Ovary (tissue), 7 donors: ENCODE measurements at regions not wholly inside any gene's neighbourhood (a gene's known extent, or its start where the extent isn't known, plus 50 kb on each side); places are given as distances from the start of the nearest gene placed in this dataset.

Experiments used
- DNase-seq, 5 donors: peaks; one replicate each; pipeline ENCODE4 v3.0.0-alpha.2; 2019 to 2020
- H3K27ac ChIP-seq, 2 donors: fragments of 200-600 bp; one replicate each; pipeline versions ENCODE4 v1.5.1 to v1.8.0; 2019 to 2022
- H3K27me3 ChIP-seq: fragments of 200-600 bp; one replicate; pipeline ENCODE4 v1.8.0; 2022
- H3K36me3 ChIP-seq: fragments of 200-600 bp; sonication (generic); one replicate; pipeline ENCODE4 v1.5.1; 2019
- H3K4me1 ChIP-seq: one replicate; pipeline ENCODE4 v1.8.1; 2013; ENCODE audit warnings: mild to moderate bottlenecking, moderate library complexity; ENCODE audit not compliant: insufficient read depth
- H3K4me3 ChIP-seq: fragments of 200-600 bp; sonication (generic); one replicate; pipeline ENCODE4 v1.5.1; 2017
- H3K9me3 ChIP-seq, 2 donors: fragments of 200-600 bp in 1 of 2; sonication (generic) in 1 of 2; one replicate each; pipeline versions ENCODE4 v1.5.1 to v1.8.1; 2013 to 2019; ENCODE audit warnings: mild to moderate bottlenecking in 1 of 2, moderate library complexity in 1 of 2
- CTCF ChIP-seq, 3 donors: fragments of 450-650 bp in 2 of 3; fragments of 200-600 bp in 1 of 3; IDR thresholded peaks; one replicate each; pipeline versions ENCODE4 v1.5.1 to v1.8.0; 2016 to 2022; ENCODE audit warnings: antibody characterized with exemption in 3 of 3, mild to moderate bottlenecking in 1 of 3
- EP300 ChIP-seq: sonication (generic); formaldehyde crosslinking; IDR thresholded peaks from one replicate; pipeline ENCODE4 v1.6.1; 2017; ENCODE audit warnings: antibody characterized with exemption
- POLR2A ChIP-seq: fragments of 450-650 bp; IDR thresholded peaks from one replicate; pipeline ENCODE4 v1.6.1; 2017; ENCODE audit warnings: antibody characterized with exemption, mild to moderate bottlenecking, moderate library complexity
- WGBS, 3 donors: extraction: QIAGEN DNeasy Blood & Tissue Kit in 1 of 3; methylation state at CpG; one replicate each; pipeline versions ENCODE4 v1.1.5 to v1.1.7; 2013 to 2017; 5-methylcytosine and 5-hydroxymethylcytosine counted together
- intact Hi-C, 4 donors: fragments of 100-400 bp; cut with DNase I; formaldehyde crosslinking; loops; one replicate each; pipeline versions ENCODE4 v1.11.0 to v1.15.1; 2022 to 2023
- donor health status: DM: no; HTN: no; CAD: no; lungs with moderate emphysema.
- donor health status: DM: no; HTN: no; CAD: no.
- donor health status: Bipolar disorder and iron deficiency.
- donor health status: DM: no; HTN: no; CAD: no.
- donor health status: DM: yes; HTN: yes; CAD: no.

DNA sequence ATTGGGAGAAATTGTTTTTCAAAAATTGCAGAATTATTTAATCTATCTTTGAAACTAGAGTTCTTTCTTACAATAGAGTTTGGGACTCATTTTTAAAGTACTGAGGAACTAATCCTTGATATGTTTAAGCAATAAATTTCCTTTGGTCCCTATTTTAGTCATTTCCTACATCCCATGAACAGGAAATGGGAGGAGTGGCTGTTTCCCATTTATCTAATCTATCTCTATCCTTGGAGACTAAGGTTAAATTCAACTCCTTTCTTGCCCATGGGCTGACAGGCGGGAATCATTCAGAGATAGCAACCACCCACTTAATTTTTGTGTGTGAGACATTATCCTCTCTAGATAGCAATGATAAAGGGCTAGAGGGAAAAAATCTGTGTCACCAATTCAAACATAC lies 131.6 kb upstream of the EMCN start:
- Histone ChIP-seq H3K36me3 (no peaks in the 10 kb centered on the region), H3K9me3 (no peaks in the 10 kb centered on the region), H3K27ac (no peak overlapping the region), H3K4me3 (no peak overlapping the region), H3K27me3 (no peaks in the 10 kb centered on the region), H3K4me1 (no peaks in the 10 kb centered on the region)
- intact Hi-C loops: no loop called here
- WGBS, 3 donors: 57 to 78% (median 59%) methylated on average over 1 of the region's 1 CpG
- no peak for TF ChIP-seq POLR2A
- no peak for TF ChIP-seq CTCF (IDR thresholded peaks at IDR 0.05)
- TF ChIP-seq EP300: no peak
- DNase-seq: no peak

DNA sequence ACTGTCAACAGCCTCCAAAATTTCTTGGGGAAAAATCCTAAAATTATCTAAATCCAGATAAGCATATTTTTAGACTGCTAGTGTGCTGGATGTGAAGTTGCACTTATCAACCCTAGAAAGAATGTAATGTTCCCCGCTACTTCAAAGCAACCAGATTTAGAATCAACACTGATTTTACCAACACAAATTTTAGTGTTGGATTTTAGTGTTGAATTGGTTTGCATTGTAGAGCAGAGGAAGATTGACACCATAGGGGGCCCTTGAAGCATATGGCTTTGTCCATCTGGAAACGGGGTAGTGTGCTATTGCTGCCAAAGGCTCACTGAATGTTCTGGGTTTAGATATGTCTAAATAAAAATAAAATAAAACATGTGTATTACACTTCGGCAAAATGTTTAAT lies 126.3 kb upstream of the EMCN start:
- 20 to 37% (median 23%) methylated on average over 3 of the region's 3 CpGs for WGBS, 3 donors
- no peak for DNase-seq
- Histone ChIP-seq H3K27ac (no peak overlapping the region), H3K36me3 (no peaks in the 10 kb centered on the region), H3K4me1 (no peaks in the 10 kb centered on the region), H3K9me3 (no peaks in the 10 kb centered on the region), H3K4me3 (no peak overlapping the region), H3K27me3 (no peaks in the 10 kb centered on the region)
- TF ChIP-seq POLR2A (no peak), EP300 (no peak), CTCF (IDR thresholded peaks at IDR 0.05) (no peak)
- intact Hi-C loops: no loop called here

GRCh38 chr4:100641336-100641735 lies 123.5 kb upstream of the EMCN start:
- no peak overlapping the region for H3K4me3 ChIP-seq
- H3K4me1 ChIP-seq: no peaks in the 10 kb centered on the region
- DNase-seq: no peak
- no peaks in the 10 kb centered on the region for H3K27me3 ChIP-seq
- intact Hi-C loops: no loop called here
- no peak for TF ChIP-seq POLR2A
- TF ChIP-seq CTCF (IDR thresholded peaks at IDR 0.05): no peak
- TF ChIP-seq EP300: no peak
- H3K36me3 ChIP-seq: no peaks in the 10 kb centered on the region
- H3K9me3 ChIP-seq: no peaks in the 10 kb centered on the region
- H3K27ac ChIP-seq: no peak overlapping the region

- no peak for DNase-seq
- Histone ChIP-seq H3K4me1 (no peaks in the 10 kb centered on the region), H3K4me3 (no peak overlapping the region), H3K36me3 (no peaks in the 10 kb centered on the region), H3K9me3 (no peaks in the 10 kb centered on the region), H3K27ac (no peak overlapping the region), H3K27me3 (no peaks in the 10 kb centered on the region)
- intact Hi-C loops: no loop called here
- TF ChIP-seq EP300 (no peak), CTCF (IDR thresholded peaks at IDR 0.05) (no peak), POLR2A (no peak)
Measured at GRCh38 chr4:100635899-100636298, 118.1 kb upstream of the EMCN start.

DNA sequence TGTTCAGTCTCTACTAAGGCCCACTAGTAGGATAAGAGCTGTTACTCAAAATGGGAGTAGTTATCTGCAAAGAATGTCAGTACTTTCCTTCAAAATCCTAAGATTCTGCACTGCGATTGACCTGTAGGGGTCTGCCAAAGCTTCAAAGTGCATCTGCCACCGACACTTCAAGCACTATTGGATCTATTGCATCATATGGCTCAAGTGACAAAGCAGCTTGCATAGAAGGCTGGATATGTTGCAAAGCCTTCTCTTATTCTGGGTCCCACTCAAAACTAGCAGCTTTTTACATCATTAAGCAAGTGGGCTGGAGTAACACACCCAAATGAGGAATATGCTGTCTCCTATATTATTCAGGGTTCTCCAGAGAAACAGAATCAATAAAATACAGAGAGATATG lies 115.4 kb upstream of the EMCN start:
- intact Hi-C loops: no loop called here
- DNase-seq: no peak
- 87 to 95% (median 90%) methylated on average over 2 of the region's 2 CpGs for WGBS, 3 donors
- H3K4me3 ChIP-seq: no peak overlapping the region
- TF ChIP-seq EP300: no peak
- no peak for TF ChIP-seq POLR2A
- no peak for TF ChIP-seq CTCF (IDR thresholded peaks at IDR 0.05)
- no peaks in the 10 kb centered on the region for H3K9me3 ChIP-seq
- no peaks in the 10 kb centered on the region for H3K36me3 ChIP-seq
- no peak overlapping the region for H3K27ac ChIP-seq
- H3K27me3 ChIP-seq: no peaks in the 10 kb centered on the region
- no peaks in the 10 kb centered on the region for H3K4me1 ChIP-seq
